ENCODE measurements at regions not wholly inside any gene's neighbourhood (a gene's known extent, or its start where the extent isn't known, plus 50 kb on each side); places are given as distances from the start of the nearest gene placed in this dataset.

- DNase-seq (ENCODE audit: low read depth in 3 of 3, low spot score in 2 of 3), result no peak
Observed at GRCh38 chr10:128542659-128543058, 416.4 kb upstream of the MKI67 start.

GRCh38 chr10:128543151-128543550 is 416.9 kb upstream of the MKI67 start:
- no peak for DNase-seq (ENCODE audit: low read depth in 3 of 3, low spot score in 2 of 3)

- DNase-seq (ENCODE audit: low read depth in 3 of 3, low spot score in 2 of 3), result no peak
Observed at GRCh38 chr10:128545216-128545615, 419.0 kb upstream of the MKI67 start.

GRCh38 chr10:128546651-128547165 is 420.5 kb upstream of the MKI67 start:
- DNase-seq (ENCODE audit: low read depth in 3 of 3, low spot score in 2 of 3), result no peak

- DNase-seq (ENCODE audit: low read depth in 3 of 3, low spot score in 2 of 3), result no peak
Observed at GRCh38 chr10:128549101-128549608, 422.9 kb upstream of the MKI67 start.

- no peak for DNase-seq (ENCODE audit: low read depth in 3 of 3, low spot score in 2 of 3)
Observed at GRCh38 chr10:128550045-128550444, 423.8 kb upstream of the MKI67 start.

GRCh38 chr10:128551475-128551874 is 425.3 kb upstream of the MKI67 start:
- DNase-seq (ENCODE audit: low read depth in 3 of 3, low spot score in 2 of 3), result no peak

- DNase-seq (ENCODE audit: low read depth in 3 of 3, low spot score in 2 of 3), result no peak
Observed at GRCh38 chr10:128553755-128554154, 427.5 kb upstream of the MKI67 start.

- no peak for DNase-seq (ENCODE audit: low read depth in 3 of 3, low spot score in 2 of 3)
Observed at GRCh38 chr10:128556182-128557110, 430.2 kb upstream of the MKI67 start.

GRCh38 chr10:128557149-128557710 is 431.0 kb upstream of the MKI67 start:
- no peak for DNase-seq (ENCODE audit: low read depth in 3 of 3, low spot score in 2 of 3)

GRCh38 chr10:128560406-128560805 is 434.2 kb upstream of the MKI67 start:
- no peak for DNase-seq (ENCODE audit: low read depth in 3 of 3, low spot score in 2 of 3)

GRCh38 chr10:128560993-128561392 is 434.8 kb upstream of the MKI67 start:
- no peak for DNase-seq (ENCODE audit: low read depth in 3 of 3, low spot score in 2 of 3)

GRCh38 chr10:128563387-128563786 is 437.2 kb upstream of the MKI67 start:
- DNase-seq (ENCODE audit: low read depth in 3 of 3, low spot score in 2 of 3), result no peak

- no peak for DNase-seq (ENCODE audit: low read depth in 3 of 3, low spot score in 2 of 3)
Observed at GRCh38 chr10:128563904-128564303, 437.7 kb upstream of the MKI67 start.

- no peak for DNase-seq (ENCODE audit: low read depth in 3 of 3, low spot score in 2 of 3)
Observed at GRCh38 chr10:128566361-128566968, 440.2 kb upstream of the MKI67 start.

- no peak for DNase-seq (ENCODE audit: low read depth in 3 of 3, low spot score in 2 of 3)
Observed at GRCh38 chr10:128567551-128567950, 441.3 kb upstream of the MKI67 start.

GRCh38 chr10:128568041-128568440 is 441.8 kb upstream of the MKI67 start:
- no peak for DNase-seq (ENCODE audit: low read depth in 3 of 3, low spot score in 2 of 3)

GRCh38 chr10:128568491-128568890 is 442.3 kb upstream of the MKI67 start:
- DNase-seq (ENCODE audit: low read depth in 3 of 3, low spot score in 2 of 3), result no peak

GRCh38 chr10:128568990-128569945 is 443.0 kb upstream of the MKI67 start:
- DNase-seq (ENCODE audit: low read depth in 3 of 3, low spot score in 2 of 3), result no peak

- no peak for DNase-seq (ENCODE audit: low read depth in 3 of 3, low spot score in 2 of 3)
Observed at GRCh38 chr10:128570319-128570995, 444.2 kb upstream of the MKI67 start.

Measured in right renal cortex interstitium (tissue), 3 donors.